ENCODE measurements at regions not wholly inside any gene's neighbourhood (a gene's known extent, or its start where the extent isn't known, plus 50 kb on each side); places are given as distances from the start of the nearest gene placed in this dataset.

DNA sequence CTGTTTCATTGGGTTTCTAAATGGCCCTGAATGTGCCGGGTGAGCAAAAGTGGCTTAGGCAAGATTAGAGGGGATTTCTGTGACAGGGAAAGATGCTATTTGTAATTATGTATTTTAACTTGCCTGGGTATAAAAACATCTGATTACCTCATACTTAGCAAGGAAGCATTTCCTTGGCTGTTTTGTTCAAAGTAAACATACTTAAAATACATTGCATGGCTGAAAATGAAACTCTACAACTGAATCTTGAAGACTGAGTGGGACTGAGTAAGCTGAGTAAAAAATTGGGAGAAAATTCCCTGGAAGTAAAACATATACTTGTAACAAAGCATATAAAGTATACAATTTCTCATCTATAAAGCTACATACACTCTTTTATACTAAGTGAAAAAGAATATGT is 197.5 kb downstream of the IRX1 start:
- Histone ChIP-seq H3K27me3 (no peaks in the 10 kb centered on the region), H3K4me3 (no peak overlapping the region), H3K36me3 (no peaks in the 10 kb centered on the region), H3K27ac (no peak overlapping the region), H3K9me3 (no peaks in the 10 kb centered on the region), H3K4me1 (no peaks in the 10 kb centered on the region)
- no peak for TF ChIP-seq POLR2A (IDR thresholded peaks at IDR 0.05)
- TF ChIP-seq, protein P1, sequence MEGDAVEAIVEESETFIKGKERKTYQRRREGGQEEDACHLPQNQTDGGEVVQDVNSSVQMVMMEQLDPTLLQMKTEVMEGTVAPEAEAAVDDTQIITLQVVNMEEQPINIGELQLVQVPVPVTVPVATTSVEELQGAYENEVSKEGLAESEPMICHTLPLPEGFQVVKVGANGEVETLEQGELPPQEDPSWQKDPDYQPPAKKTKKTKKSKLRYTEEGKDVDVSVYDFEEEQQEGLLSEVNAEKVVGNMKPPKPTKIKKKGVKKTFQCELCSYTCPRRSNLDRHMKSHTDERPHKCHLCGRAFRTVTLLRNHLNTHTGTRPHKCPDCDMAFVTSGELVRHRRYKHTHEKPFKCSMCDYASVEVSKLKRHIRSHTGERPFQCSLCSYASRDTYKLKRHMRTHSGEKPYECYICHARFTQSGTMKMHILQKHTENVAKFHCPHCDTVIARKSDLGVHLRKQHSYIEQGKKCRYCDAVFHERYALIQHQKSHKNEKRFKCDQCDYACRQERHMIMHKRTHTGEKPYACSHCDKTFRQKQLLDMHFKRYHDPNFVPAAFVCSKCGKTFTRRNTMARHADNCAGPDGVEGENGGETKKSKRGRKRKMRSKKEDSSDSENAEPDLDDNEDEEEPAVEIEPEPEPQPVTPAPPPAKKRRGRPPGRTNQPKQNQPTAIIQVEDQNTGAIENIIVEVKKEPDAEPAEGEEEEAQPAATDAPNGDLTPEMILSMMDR (IDR thresholded peaks at IDR 0.05): no peak
- no peak for DNase-seq

DNA sequence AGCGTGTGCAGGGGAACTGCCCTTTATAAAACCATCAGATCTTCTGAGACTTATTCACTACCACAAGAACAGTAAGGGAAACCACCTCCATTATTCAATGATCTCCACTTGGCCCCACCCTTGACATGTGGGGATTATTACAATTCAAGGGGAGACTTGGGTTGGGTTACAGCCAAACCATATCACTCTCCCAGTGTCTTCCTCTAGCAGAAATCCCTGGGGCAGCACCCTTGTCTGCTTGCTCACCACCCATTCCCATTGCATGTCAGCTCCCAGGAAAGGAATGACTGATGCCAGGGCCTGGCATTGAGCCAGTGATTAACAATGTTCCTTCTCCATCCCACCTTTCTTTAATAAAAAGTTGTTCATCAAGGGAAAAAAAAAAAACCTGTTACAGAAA is 199.0 kb downstream of the IRX1 start:
- Histone ChIP-seq H3K27me3 (no peaks in the 10 kb centered on the region), H3K27ac (no peak overlapping the region), H3K36me3 (no peaks in the 10 kb centered on the region), H3K4me3 (no peak overlapping the region), H3K9me3 (no peaks in the 10 kb centered on the region), H3K4me1 (no peaks in the 10 kb centered on the region)
- TF ChIP-seq, protein P1 (IDR thresholded peaks at IDR 0.05): no peak
- no peak for TF ChIP-seq POLR2A (IDR thresholded peaks at IDR 0.05)
- no peak for DNase-seq

DNA sequence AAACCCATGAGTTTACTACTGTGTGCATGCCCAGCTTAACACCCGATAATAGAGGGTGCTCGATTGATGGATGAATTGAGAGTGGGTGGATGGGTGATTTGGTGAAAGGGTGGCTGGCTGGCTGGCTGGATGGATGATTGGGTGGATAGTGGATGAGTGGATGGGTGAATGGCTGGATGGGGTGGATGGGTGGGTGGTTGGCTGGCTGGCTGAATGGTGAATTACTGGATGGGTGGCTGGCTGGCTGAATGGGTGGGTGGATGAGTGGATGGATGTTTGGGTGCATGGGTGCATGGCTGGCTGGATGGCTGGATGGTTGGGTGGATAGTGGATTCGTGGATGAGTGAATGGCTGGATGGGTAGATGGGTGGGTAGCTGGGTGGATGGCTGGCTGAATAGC is 201.1 kb downstream of the IRX1 start:
- DNase-seq: no peak
- no peak for TF ChIP-seq POLR2A (IDR thresholded peaks at IDR 0.05)
- Histone ChIP-seq H3K4me3 (no peak overlapping the region), H3K27me3 (no peaks in the 10 kb centered on the region), H3K27ac (no peak overlapping the region), H3K4me1 (no peaks in the 10 kb centered on the region), H3K9me3 (no peaks in the 10 kb centered on the region), H3K36me3 (no peaks in the 10 kb centered on the region)

DNA sequence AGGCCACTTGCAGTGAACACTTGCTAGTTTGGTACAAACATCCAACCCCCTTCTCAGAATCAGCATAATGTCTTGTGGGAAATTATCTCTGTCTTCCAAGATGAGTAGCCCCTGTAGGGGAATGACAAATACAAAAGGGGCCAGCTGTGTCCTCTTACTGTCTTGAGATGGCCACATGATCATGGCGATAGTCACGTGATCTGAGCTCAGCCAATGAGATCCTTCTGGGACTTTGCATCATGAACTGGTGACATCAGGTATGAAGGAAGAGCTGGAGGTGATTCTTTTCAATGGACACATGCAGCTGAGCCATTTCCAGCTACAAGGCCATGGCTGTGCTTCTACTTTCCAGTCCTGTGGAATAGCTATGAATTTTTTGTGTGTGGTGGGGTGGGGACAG is 206.3 kb downstream of the IRX1 start:
- Histone ChIP-seq H3K9me3 (no peaks in the 10 kb centered on the region), H3K36me3 (no peaks in the 10 kb centered on the region), H3K27ac (no peak overlapping the region), H3K27me3 (no peaks in the 10 kb centered on the region), H3K4me3 (no peak overlapping the region), H3K4me1 (no peaks in the 10 kb centered on the region)
- TF ChIP-seq, protein P1 (IDR thresholded peaks at IDR 0.05): no peak
- no peak for TF ChIP-seq POLR2A (IDR thresholded peaks at IDR 0.05)
- no peak for DNase-seq

DNA sequence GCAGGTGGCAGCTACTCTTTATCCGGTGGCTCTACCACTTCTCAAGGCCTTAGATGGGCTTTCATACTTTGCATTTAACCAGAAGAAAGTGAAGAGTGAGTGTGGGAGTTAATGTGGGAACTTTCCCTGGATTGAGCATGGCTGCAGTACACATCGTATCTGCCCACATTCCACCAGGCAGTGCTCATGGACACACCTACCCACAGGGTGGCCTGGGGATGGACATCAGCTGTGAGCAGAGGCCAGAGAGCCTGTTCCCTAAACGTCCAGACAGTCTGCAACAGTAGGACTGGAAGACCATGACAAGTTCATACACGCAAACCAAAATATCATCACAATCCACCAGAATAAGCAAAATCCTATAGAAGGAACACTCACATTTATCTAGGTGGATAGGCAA is 213.8 kb downstream of the IRX1 start:
- no peaks in the 10 kb centered on the region for H3K4me1 ChIP-seq
- no peak overlapping the region for H3K27ac ChIP-seq
- DNase-seq: no peak
- no peak overlapping the region for H3K4me3 ChIP-seq
- no peaks in the 10 kb centered on the region for H3K9me3 ChIP-seq
- no peak for TF ChIP-seq POLR2A (IDR thresholded peaks at IDR 0.05)
- TF ChIP-seq, protein P1 (IDR thresholded peaks at IDR 0.05): no peak
- H3K27me3 ChIP-seq: no peaks in the 10 kb centered on the region
- H3K36me3 ChIP-seq: no peaks in the 10 kb centered on the region

DNA sequence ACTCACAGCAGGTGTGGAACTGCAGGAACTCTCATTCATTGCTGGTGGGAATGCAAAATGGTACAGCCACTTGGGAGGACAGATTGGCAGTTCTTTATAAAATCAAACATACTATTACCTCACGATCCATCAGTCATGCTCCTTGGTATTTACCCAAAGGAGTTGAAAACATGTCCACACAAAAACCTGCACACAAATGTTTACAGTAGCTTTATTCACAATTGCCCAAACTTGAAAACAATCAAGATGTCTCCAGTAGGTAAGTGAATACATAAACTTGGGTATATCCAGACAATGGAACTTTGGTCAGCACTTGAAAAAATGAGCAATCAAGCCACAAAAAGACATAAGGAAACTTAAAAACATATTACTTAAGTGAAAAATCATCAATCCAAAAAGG is 215.5 kb downstream of the IRX1 start:
- Histone ChIP-seq H3K36me3 (no peaks in the 10 kb centered on the region), H3K27me3 (no peaks in the 10 kb centered on the region), H3K4me1 (no peaks in the 10 kb centered on the region), H3K4me3 (no peak overlapping the region), H3K27ac (no peak overlapping the region), H3K9me3 (no peaks in the 10 kb centered on the region)
- TF ChIP-seq, protein P1 (IDR thresholded peaks at IDR 0.05): no peak
- no peak for TF ChIP-seq POLR2A (IDR thresholded peaks at IDR 0.05)
- no peak for DNase-seq

Data from Peyer's patch (tissue), 4 donors.